ENCODE measurements at regions not wholly inside any gene's neighbourhood (a gene's known extent, or its start where the extent isn't known, plus 50 kb on each side); places are given as distances from the start of the nearest gene placed in this dataset.

DNA sequence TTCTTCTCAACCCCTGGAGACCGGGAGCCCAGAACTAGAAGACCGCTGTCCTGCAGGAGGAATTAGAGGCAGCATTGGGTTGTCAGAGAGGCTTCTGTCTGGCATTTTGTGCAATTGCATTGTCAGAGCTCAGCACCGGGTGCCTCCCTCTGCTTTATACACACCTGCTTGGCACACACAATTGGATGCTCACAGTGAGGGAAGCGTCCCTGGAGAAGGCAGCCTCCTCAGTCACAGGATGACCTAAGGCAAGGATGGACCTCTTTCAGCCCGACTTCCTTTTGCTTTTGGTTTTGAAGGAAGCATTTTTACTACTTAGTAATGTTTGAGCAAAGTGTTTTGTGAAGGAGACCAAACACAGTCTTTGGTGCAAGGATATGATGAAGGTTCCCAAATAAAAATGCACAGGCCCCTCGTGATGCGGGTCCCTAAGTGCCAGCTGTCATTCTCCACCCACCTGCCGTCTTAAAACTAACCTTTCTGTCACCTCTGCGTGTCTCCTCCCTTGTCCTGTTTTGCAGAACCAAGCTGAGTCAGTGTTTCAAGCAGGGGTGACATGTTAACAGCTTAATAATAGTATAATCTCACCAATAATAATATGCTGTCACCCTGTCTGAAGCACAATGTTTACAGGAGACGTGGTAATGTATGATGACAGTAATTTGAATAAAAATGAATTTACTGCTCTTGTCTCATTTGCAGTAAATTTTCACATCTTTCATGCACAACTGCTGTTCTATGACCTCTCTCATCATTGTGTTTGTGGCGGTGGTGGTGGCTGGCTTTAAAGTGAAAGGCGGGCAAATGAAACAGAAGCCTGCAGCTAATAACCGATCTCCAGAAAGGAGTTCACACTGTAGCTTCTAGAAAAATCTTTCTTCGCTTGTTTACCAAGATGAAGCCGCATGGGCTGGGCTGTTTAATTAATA, 430.2 kb upstream of the MKI67 start:
- Histone ChIP-seq H3K4me2 (ENCODE audit: insufficient read depth, low read length) (no peak overlapping the region), H4K20me1 (ENCODE audit: insufficient read depth, low read length) (no peaks in the 10 kb centered on the region), H3K36me3 (ENCODE audit: insufficient read depth, low read length) (no peaks in the 10 kb centered on the region), H3K9me3 (ENCODE audit: insufficient read depth, low read length, severe bottlenecking) (no peaks in the 10 kb centered on the region), H2AFZ (ENCODE audit: low read depth, low read length) (no peak overlapping the region), H3K27ac (ENCODE audit: low read length) (no peak overlapping the region), H3K27me3 (ENCODE audit: insufficient read depth, low read length, poor library complexity) (peaks cover 20% of the 10 kb centered on the region), H3K4me3 (ENCODE audit: low read depth in 1 of 2, low read length in 2 of 2) (no peak overlapping the region), H3K79me2 (ENCODE audit: insufficient read depth, low read length) (no peaks in the 10 kb centered on the region), H3K4me1 (ENCODE audit: insufficient read depth, low read length) (no peaks in the 10 kb centered on the region), H3K9ac (ENCODE audit: low read depth, low read length) (no peak overlapping the region)
- TF ChIP-seq EZH2 (IDR thresholded peaks at IDR 0.05; ENCODE audit: borderline replicate concordance, low read depth, low read length, severe bottlenecking), result no peak
- TF ChIP-seq CTCF (IDR thresholded peaks at IDR 0.05; ENCODE audit: borderline replicate concordance, extremely low read depth, low read length, poor library complexity, severe bottlenecking), result no peak
- DNase-seq (no peak), ATAC-seq (ENCODE audit: insufficient read depth, low read depth) (no peak)

- Histone ChIP-seq H4K20me1 (ENCODE audit: insufficient read depth, low read length) (no peaks in the 10 kb centered on the region), H3K4me2 (ENCODE audit: insufficient read depth, low read length) (no peak overlapping the region), H3K79me2 (ENCODE audit: insufficient read depth, low read length) (no peaks in the 10 kb centered on the region), H3K9ac (ENCODE audit: low read depth, low read length) (no peak overlapping the region), H2AFZ (ENCODE audit: low read depth, low read length) (no peak overlapping the region), H3K36me3 (ENCODE audit: insufficient read depth, low read length) (no peaks in the 10 kb centered on the region), H3K9me3 (ENCODE audit: insufficient read depth, low read length, severe bottlenecking) (no peaks in the 10 kb centered on the region), H3K4me1 (ENCODE audit: insufficient read depth, low read length) (no peaks in the 10 kb centered on the region), H3K4me3 (ENCODE audit: low read depth in 1 of 2, low read length in 2 of 2) (no peak overlapping the region), H3K27me3 (ENCODE audit: insufficient read depth, low read length, poor library complexity) (peaks cover 20% of the 10 kb centered on the region), H3K27ac (ENCODE audit: low read length) (no peak overlapping the region)
- no peak for DNase-seq
- ATAC-seq (ENCODE audit: insufficient read depth, low read depth), result no peak
- TF ChIP-seq EZH2 (IDR thresholded peaks at IDR 0.05; ENCODE audit: borderline replicate concordance, low read depth, low read length, severe bottlenecking) (no peak), CTCF (IDR thresholded peaks at IDR 0.05; ENCODE audit: borderline replicate concordance, extremely low read depth, low read length, poor library complexity, severe bottlenecking) (no peak)
These were observed 431.0 kb upstream of the MKI67 start for GRCh38 chr10:128557149-128557710.

GRCh38 chr10:128560406-128560805, 434.2 kb upstream of the MKI67 start:
- no peak for ATAC-seq (ENCODE audit: insufficient read depth, low read depth)
- H3K27ac ChIP-seq (ENCODE audit: low read length), result no peak overlapping the region
- H3K4me2 ChIP-seq (ENCODE audit: insufficient read depth, low read length), result no peak overlapping the region
- DNase-seq, result no peak
- no peaks in the 10 kb centered on the region for H3K4me1 ChIP-seq (ENCODE audit: insufficient read depth, low read length)
- no peak overlapping the region for H2AFZ ChIP-seq (ENCODE audit: low read depth, low read length)
- no peak for TF ChIP-seq CTCF (IDR thresholded peaks at IDR 0.05; ENCODE audit: borderline replicate concordance, extremely low read depth, low read length, poor library complexity, severe bottlenecking)
- no peak for TF ChIP-seq EZH2 (IDR thresholded peaks at IDR 0.05; ENCODE audit: borderline replicate concordance, low read depth, low read length, severe bottlenecking)
- H3K9me3 ChIP-seq (ENCODE audit: insufficient read depth, low read length, severe bottlenecking), result no peaks in the 10 kb centered on the region
- no peaks in the 10 kb centered on the region for H3K79me2 ChIP-seq (ENCODE audit: insufficient read depth, low read length)
- H3K9ac ChIP-seq (ENCODE audit: low read depth, low read length), result no peak overlapping the region
- no peak overlapping the region for H3K4me3 ChIP-seq (ENCODE audit: low read depth in 1 of 2, low read length in 2 of 2)
- no peaks in the 10 kb centered on the region for H4K20me1 ChIP-seq (ENCODE audit: insufficient read depth, low read length)
- peaks cover 14% of the 10 kb centered on the region for H3K27me3 ChIP-seq (ENCODE audit: insufficient read depth, low read length, poor library complexity)
- no peaks in the 10 kb centered on the region for H3K36me3 ChIP-seq (ENCODE audit: insufficient read depth, low read length)
